HG02623 (cell line): ENCODE measurements at regions not wholly inside any gene's neighbourhood (a gene's known extent, or its start where the extent isn't known, plus 50 kb on each side); places are given as distances from the start of the nearest gene placed in this dataset.

ENCODE experiments used
- ATAC-seq: cut with Tn5 transposase; IDR thresholded peaks from one replicate; pipeline ENCODE4 v1.9.1; 2021; ENCODE audit warnings: moderate library complexity; ENCODE audit not compliant: unreplicated experiment

DNA sequence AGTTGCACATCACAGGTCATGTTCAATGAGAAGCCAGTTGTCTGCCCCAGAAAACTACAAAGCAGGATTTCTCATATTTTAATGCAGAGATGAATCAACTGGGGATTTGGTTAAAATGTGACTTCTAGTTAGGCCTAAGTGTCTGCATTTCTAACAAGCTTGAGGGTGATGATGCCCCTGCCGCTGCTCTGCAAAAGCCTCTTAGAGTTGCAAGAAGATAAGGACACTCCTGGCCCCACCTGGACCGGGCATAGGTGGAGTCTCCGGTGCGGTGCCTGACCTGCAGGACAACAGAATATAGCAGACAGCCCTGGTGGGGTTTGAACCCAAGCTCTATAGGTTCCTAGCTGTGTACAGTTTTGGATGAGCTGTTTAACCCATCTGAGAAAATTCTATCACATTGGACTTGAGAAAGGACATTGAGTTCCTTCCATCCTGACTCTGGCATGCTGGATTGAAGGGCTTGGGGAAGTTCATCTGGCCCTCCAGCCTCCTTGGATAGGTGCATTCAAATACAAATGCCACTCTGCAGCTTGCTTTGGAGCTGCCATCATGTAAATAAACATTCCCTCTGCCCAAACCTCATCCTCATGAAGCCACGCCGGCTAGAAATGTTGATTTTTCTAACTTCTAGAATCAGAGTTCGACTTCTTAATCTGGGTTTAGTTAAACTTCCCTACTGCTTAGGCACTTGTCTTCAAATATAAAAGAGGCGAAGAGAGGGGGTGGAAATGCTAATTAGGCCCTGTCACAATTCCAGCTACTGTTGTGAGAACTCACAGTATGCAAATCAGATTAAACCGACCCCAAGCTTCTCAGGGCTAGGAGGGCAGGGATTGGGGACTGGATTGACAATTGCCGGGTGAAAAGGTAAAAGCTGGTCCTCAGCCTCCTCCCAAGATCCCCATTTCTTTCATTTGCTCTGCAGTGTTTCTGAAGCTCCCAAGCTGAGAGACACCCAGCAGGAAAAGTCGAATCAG lies 1225.6 kb downstream of the VRK1 start:
- ATAC-seq = no peak

DNA sequence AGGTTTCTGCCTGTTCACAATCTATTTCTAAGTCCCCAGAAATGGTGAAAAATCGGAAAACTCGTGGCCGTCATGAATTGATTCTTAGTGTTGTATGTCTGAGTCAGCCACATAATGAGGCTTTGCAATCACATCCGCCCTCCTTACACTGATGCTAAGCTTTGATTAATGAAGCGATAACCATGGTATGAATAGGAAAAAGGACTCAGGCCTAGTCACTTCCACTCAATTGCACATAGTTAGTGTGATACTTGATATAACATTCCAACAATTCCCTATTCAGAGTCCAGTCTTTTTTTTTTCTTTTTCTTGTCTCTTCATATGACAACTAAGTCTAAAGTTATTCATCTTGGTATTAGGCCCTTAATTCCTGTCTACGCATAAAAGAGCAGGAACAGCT lies 1231.0 kb downstream of the VRK1 start:
- ATAC-seq = no peak

DNA sequence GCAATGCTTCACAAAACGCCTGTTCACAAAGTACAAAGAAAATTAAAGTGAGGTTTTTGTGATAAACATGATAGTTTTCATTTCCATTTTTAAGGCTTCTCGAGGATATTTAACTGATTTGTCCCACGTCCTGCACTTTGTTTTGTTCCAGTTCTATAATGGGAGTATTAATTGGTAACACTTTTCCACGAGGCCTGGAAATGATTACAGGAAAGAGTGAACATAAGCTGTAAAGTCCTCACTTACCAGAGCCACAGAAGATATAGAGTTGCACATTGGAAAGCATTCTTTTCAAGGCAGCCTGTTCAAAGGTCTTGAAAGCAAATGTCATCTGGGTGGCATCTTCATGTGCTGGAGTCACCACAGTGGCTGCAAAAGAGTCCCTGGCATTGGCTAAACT lies 1236.6 kb downstream of the BCL11B start:
- no peak for ATAC-seq

DNA sequence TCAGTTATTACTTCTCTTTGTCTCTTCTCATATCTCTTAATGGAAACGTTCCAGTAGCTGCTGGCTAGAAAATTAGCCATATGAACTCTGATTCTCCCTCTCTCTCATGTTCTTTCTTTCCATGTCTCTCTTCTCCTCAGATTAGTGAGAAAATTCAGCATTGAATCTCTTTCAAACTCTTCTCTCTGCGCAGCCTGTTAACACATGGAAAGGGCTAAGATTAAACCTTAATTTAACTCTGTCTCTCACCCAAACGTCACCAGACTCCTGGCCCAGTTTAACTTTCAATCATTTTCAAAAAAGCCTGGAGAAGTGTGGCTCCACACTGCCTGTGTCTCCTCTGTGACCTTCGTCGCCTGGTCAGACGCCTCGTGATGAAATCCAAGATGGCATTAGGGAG lies 1234.2 kb downstream of the BCL11B start:
- ATAC-seq = no peak

DNA sequence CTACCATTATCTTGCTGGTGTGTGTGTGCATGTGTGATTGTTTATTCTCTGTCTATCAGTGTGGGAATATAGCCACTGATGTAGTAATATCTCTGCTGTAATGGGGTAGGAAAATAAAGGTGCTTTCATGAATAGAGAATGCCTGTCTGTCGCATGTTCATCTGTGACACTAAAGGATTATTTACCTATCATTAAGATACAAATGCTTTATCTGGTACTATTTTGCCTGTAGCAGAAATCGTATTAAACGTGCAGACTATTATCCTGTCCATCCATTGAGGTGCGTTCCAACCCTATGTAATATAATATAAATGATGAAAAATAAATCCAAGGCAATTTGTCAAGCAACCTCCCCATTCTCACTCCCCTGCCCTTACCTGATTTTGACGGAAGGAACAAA lies 1215.1 kb downstream of the BCL11B start:
- ATAC-seq = no peak

DNA sequence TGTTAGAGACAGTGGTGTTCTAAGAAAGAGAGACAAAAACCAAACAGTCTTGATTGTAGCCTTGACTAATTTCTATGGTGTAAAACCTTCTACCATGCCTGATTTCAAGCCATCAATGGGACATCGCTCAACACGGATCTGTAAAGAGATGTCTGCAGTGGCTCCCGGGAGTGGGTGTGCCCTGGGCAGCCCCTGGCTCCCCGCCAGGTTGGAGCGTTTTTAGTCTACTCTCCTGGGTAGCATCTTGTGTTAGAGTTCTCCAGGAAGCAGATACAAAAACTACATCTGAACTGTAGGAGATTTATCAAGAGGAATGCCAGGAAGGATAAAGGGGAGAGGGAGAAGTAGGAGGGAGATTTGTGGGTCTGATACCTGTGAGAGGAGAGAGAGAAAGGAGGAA lies 1212.9 kb downstream of the BCL11B start:
- ATAC-seq = no peak

DNA sequence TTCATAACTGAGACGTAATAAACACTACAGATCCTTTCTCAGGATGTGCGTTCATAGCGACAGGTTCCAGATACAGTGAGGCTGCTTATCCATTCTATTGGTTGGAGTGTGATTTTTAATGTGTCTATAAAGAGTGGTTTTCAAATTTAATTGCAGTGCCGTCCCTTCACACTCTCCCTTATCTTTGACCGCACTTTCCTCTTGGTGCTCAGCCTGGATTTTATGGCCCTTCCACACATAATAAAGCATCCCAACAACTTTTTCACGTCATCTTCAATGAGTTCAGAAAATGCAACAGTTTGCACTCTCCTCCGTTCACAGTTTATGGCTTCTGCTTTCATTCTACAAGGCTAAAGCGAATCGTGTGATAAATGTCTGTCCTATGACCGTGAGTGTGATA lies 1209.9 kb downstream of the BCL11B start:
- no peak for ATAC-seq

DNA sequence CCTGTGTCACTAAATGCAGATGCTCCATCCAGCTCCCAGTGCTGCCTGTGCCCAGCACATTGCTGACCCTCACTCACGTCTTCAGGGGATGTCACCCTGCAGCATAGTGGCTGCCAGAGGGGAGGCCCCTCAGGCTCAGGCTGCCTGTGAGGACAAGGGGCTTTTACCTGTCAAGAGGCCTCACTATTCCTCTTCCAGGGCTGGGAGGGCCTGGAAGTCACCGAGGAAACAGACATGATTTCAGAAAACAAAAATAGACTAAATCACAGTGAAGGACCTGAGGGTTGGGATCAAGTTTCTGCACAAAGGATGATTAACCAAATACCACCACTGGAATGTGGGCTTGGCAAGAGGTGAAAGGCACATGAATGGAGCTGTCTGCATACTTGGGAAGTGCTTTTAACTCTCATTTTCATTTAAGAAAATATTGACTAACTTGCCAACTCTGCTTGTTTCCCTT lies 1202.3 kb downstream of the BCL11B start:
- ATAC-seq = no peak

DNA sequence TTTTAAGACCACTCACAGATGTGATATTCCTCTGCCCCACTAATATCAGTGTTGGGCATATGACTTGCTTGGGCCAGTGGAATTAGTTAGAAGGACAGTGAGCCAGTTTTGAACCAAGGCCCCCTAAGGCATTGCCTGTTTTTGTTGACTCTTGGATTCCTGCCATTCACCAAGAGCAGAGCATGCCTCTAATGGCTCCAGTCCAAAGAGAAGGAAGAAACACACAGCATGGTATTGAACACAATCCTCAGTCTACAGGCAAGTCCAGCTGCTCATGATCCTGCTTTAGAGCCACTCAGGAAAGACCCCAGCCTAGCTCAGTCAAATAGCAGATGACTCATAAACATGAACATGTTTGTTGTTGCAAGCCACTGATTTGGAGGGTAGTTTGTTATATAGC lies 1201.5 kb downstream of the BCL11B start:
- ATAC-seq = no peak

DNA sequence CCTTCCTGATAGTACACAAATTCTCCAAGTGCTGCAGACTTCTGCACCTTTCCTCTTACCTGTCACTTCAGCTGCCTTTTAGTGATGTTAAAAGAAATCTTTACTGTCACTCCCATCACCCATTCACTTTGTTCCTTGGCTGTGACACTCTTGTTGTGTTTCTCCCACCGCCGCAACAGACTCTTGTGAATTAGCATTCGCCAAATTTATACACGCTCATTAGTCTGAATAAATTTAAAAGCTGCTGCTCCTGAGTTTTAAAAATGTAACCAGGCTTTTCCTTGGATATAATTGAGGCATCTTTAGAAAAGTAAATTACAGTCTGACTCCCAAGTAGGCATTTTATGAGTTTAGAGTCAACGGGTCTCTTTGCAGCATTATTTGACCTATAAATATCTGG lies 1197.9 kb downstream of the BCL11B start:
- no peak for ATAC-seq

DNA sequence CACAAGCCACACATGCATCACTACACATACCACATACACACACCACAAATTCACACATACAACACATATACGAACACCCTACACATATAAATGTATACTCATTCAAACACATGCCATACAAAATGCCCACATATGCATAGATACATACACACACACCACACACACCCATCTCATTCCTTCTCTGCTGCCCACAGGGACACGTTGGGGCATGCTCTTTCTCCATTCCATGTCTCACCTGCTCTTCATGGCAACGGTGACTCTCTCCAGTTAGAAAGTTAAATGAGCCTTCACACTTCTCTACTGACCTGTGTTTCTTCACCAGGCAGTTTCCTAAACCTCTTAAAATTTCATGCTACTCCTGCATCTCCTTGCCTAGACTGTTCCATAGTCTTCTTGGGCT lies 1194.8 kb downstream of the BCL11B start:
- ATAC-seq = no peak

DNA sequence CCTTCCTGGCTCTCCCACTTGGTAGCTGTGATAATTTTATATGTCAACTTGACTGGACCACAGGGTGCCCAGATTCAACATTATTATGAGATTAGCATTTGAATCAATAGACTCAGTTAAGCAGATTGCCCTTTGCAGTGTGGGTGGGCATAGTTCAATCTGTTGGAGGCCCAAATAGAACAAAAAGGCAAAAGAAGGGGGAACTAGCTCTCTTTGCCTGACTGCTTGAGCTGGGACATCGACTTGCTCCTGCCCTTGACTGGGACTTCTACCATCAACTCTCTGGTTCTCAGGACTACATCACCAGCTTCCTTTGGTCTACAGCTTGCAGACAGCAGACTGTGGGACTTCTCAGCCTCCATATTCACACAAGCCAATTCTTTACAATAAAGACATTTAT lies 1189.2 kb downstream of the BCL11B start:
- ATAC-seq = no peak

DNA sequence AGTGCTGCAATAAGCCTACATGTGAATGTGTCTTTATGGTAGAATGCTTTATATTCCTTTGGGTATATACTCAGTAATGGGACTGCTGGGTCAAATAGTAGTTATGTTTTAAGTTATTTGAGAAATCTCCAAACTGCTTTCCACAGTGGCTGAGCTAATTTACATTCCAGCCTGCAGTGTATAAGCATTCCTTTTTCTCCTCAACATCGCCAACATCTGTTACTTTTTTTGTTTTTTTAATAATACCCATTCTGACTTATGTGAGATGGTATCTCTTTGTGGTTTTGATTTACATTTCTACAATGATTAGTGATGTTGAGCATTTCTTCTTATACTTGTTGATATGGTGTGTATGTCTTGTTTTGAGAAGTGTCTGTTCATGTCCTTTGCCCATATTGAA lies 1186.2 kb downstream of the BCL11B start:
- no peak for ATAC-seq

DNA sequence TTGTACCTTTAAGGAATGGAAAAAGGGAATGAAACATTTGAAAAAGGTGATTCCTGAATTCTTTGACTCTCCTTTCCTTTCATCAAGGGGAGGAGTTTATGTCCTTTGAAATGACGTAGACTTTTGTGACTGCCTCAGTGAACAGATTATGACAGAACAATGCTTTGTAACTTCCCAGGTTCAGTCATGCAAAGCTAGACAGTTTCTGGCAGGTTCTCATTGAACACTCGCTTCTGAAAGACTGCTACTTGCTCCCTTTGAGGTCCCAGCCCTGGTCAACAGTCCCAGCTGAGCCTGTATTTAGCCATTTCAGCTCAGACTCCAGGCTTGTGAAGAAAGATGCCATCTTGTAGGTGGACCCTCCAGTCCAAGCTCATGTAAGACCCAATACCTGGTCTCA lies 1178.9 kb downstream of the BCL11B start:
- no peak for ATAC-seq

DNA sequence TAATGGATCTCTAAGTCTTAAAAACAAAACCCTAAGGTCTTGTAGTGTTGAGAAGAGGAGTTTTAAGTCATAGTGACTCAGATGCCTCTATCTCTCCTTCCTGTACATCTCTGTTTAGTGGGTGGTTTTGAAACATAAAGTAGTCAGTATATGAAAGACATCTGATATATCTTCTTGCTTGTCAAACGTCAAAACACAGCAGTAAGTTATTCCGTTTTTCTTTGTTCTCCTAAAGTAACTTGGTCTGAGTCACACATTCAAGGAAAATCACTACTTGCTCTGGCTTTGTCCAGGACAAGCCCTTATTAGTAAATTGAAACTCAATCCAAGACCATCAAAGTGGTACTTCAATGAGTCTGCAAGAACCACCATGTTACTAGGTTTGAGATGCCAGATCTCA lies 1172.5 kb downstream of the BCL11B start:
- no peak for ATAC-seq

DNA sequence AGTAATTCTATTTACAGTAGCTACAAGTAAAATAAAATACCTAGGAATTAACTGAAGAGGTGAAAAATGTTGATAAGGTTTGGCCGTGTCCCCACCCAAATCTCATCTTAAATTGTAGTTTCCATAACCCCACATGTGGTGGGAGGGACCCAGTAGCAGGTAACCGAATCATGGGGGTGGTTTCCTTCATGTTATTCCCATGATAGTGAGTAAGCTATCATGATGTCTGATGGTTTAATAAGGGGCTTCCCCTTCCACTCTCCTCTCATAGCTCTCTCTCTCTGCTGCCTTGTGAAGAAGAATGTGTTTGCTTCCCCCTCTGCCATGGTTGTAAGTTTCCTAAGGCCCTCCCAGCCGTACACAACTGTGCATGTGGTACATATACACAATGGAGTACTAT lies 1170.7 kb downstream of the BCL11B start:
- ATAC-seq = no peak

DNA sequence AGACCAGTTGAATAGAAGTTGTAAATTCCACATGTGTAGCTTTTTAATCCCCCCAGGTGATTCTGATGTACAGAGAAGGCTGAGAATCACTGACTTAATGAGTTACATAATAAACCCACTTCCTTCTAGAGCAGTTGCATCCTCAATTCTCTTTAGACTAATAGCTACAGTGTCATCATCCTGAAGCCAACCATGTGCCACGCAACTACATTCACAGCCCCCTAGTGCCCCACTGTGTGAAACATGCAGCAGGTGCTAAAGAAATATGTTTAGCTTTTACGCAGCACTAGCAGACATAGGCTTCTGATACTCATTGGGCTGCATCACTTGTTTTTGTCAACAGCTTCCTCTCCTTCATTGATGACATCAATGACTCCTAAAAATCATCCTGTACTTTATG lies 1168.3 kb downstream of the BCL11B start:
- no peak for ATAC-seq

DNA sequence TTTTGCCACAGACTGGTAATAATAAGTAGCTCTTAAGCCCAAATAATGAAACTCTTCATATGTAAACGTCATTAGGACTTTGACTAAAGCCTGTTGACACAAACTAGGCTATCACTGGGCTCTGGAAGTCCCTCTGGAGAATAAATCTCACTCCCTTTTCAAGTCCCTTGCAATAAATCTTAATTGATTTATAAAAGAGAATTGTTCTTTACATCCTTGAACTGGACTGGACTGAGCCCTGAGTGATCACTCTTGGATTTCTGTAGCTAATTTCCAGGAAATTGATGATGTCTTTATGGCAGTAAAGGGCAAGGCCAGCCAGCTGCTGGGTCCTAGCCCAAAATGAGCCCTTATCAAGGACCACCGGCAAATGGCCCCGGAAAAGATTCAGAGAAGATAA lies 1162.7 kb downstream of the BCL11B start:
- ATAC-seq = no peak

DNA sequence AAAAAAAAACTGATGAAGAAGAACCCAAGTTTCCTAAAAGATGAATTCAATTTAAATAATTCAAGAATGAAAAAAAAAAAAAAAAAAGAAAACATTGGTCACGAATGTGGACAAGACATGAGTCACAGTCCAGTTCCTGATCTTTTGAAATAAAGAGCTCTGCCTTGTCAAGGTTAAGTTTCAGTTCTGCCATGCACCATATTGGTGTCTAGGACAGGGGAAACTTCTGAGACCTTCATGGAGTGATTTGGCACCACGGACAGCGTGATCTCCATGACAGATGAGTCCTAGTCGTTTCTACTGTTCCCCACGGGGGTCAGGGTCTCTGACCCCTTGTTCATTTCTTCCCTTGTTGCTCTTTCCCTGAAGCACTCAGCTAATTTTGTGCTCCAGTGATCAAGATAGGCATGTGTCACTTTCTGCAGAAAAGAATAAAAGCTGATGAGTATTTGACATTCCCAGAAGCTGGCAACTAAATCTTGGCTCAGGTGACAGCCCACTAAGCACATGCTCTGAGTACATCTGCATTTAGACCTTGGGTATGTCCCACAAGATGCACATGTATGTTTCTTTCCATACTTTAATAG lies 1159.7 kb downstream of the BCL11B start:
- no peak for ATAC-seq

DNA sequence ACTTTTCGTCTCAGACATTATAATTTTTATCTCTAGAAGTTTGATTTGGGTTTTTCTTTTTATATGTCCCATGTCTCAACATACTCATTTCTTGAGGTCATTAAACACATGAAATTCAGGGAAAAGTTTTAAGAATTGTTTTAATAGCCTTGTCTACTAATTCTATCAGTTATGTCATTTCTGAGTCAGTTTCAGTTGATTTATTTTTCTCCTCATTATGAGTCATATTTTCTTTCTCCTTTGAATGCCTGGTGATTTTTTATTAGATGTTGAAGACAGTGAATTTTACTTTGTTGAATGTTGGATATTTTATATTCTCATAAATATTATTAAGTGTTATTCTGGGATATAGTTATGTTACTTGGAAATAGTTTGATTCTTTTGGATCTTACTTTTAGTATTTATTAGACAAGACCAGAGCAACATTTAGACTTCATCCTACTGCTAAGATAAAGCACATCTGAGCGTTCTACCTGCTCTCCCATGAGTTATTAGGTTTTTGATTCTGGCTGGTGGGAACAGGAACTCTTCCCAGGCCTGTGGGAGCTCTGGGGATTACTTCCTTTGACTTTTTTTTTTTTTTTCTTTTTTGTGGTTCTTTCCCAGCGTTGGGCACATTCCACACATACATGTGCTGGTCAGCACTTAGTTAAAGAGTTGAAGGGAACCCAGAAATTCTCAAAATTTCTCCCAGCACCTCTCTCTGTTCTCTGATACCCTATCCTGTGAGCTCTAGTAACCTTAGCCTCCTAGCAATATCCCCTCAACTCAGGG lies 1157.7 kb downstream of the BCL11B start:
- ATAC-seq = no peak

DNA sequence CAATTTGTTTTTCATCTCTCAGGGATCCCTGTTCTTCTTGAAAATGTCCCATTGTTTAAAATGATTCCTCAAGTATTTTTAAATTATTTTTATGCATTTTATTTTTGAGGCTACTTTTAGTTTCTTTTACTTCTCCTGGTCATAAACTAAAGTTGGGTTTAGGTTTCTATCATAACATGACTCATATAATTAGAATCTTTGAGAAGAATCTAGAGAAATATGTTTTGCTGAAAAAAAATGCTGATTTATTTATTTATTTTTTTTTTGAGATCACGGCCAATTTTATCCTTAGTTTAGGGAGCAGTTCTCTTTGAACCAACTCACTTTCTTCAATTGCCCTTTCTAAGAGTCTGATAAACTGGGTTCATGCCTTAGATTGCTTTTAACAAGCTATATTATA lies 1157.1 kb downstream of the BCL11B start:
- ATAC-seq = no peak

DNA sequence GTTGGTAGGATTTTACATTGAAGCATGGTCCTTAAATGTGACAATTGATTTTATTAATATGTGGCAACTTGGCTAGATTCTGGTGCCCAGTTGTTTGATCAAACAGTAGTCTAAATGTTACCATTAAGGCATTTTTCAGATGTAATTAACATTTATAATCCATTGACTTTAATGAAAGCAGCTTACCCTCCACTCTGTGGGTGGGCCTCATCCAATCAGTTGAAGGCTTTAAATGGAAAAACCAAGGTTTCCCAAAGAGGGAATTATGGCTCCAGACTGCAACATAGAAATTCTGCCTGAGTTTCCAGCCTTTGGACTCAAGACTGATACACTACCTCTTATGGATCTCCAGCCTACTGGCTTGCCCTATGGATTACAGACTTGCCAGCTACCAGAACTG lies 1153.2 kb downstream of the BCL11B start:
- ATAC-seq = no peak
